ENCODE measurements at regions not wholly inside any gene's neighbourhood (a gene's known extent, or its start where the extent isn't known, plus 50 kb on each side); places are given as distances from the start of the nearest gene placed in this dataset.

- TF ChIP-seq ATF1 (CRISPR knock-in tag; IDR thresholded peaks at IDR 0.05), result no peak
- no peak for TF ChIP-seq PREB (CRISPR knock-in tag; IDR thresholded peaks at IDR 0.05; ENCODE audit: borderline replicate concordance)
- no peak for TF ChIP-seq ERG (CRISPR knock-in tag; IDR thresholded peaks at IDR 0.05)
- no peak for TF ChIP-seq ZNF512 (CRISPR knock-in tag; IDR thresholded peaks at IDR 0.05; ENCODE audit: borderline replicate concordance)
- TF ChIP-seq ZNF219 (CRISPR knock-in tag; IDR thresholded peaks at IDR 0.05; ENCODE audit: borderline replicate concordance), result no peak
- TF ChIP-seq OVOL2 (CRISPR knock-in tag; IDR thresholded peaks at IDR 0.05; ENCODE audit: borderline replicate concordance), result no peak
- TF ChIP-seq MYBL2 (CRISPR knock-in tag; IDR thresholded peaks at IDR 0.05), result no peak
- TF ChIP-seq PRRX2 (CRISPR knock-in tag; IDR thresholded peaks at IDR 0.05), result no peak
Measured at GRCh38 chr6:147695819-147696218, 187.3 kb downstream of the SAMD5 start (continued).

GRCh38 chr6:147699140-147699539, 190.7 kb downstream of the SAMD5 start:
- Mint-ChIP-seq H3K4me1 (peaks cover 15% of the 10 kb centered on the region), H3K27me3 (ENCODE audit: low read depth) (no peaks in the 10 kb centered on the region; the same call in 1 of the 2 replicates), H3K4me3 (no peak overlapping the region), H3K9me3 (no peaks in the 10 kb centered on the region), H3K36me3 (no peaks in the 10 kb centered on the region), H3K27ac (no peak overlapping the region)
- CTCF ChIA-PET, result no interaction called here
- ATAC-seq, result no peak
- TF ChIP-seq IRF1 (CRISPR knock-in tag; IDR thresholded peaks at IDR 0.05), result no peak
- POLR2A ChIA-PET, result no interaction called here
- no peak for DNase-seq (ENCODE audit: low spot score)

GRCh38 chr6:147699637-147700036, 191.1 kb downstream of the SAMD5 start:
- POLR2A ChIA-PET, result no interaction called here
- ATAC-seq, result no peak
- no peaks in the 10 kb centered on the region for H3K9me3 Mint-ChIP-seq

More at GRCh38 chr6:147699637-147700036, 191.1 kb downstream of the SAMD5 start:
- CTCF ChIA-PET, result interaction anchor here (0.5 kb wide), 1 partner anchor 36 kb away, joined by 3 read pairs; no protein-coding TSS in a partner anchor
- DNase-seq (ENCODE audit: low spot score), result no peak
- TF ChIP-seq TCF7 (CRISPR knock-in tag; IDR thresholded peaks at IDR 0.05; ENCODE audit: low read depth), result no peak
- TF ChIP-seq ZNF219 (CRISPR knock-in tag; IDR thresholded peaks at IDR 0.05; ENCODE audit: borderline replicate concordance), result no peak
- TF ChIP-seq IRF2 (CRISPR knock-in tag; IDR thresholded peaks at IDR 0.05; ENCODE audit: borderline replicate concordance, low read depth), result no peak
- no peak for TF ChIP-seq ETV6 (CRISPR knock-in tag; IDR thresholded peaks at IDR 0.05)
- TF ChIP-seq MXD4 (CRISPR knock-in tag; IDR thresholded peaks at IDR 0.05; ENCODE audit: borderline replicate concordance), result no peak
- TF ChIP-seq STAT6 (CRISPR knock-in tag; conservative IDR thresholded peaks at IDR 0.05; ENCODE audit: low read depth), result no peak
- TF ChIP-seq KAT7 (CRISPR knock-in tag; IDR thresholded peaks at IDR 0.05; ENCODE audit: borderline replicate concordance), result no peak
- no peak for TF ChIP-seq ESRRA (CRISPR knock-in tag; IDR thresholded peaks at IDR 0.05; ENCODE audit: borderline replicate concordance)
- no peak for TF ChIP-seq ZNF671 (CRISPR knock-in tag; IDR thresholded peaks at IDR 0.05)
- no peaks in the 10 kb centered on the region for H3K36me3 Mint-ChIP-seq
- no peaks in the 10 kb centered on the region; the same call in 1 of the 2 replicates for H3K27me3 Mint-ChIP-seq (ENCODE audit: low read depth)
- no peak overlapping the region for H3K4me3 Mint-ChIP-seq
- no peak overlapping the region for H3K27ac Mint-ChIP-seq
- peaks cover 15% of the 10 kb centered on the region for H3K4me1 Mint-ChIP-seq
